ENCODE measurements at regions not wholly inside any gene's neighbourhood (a gene's known extent, or its start where the extent isn't known, plus 50 kb on each side); places are given as distances from the start of the nearest gene placed in this dataset.

DNA sequence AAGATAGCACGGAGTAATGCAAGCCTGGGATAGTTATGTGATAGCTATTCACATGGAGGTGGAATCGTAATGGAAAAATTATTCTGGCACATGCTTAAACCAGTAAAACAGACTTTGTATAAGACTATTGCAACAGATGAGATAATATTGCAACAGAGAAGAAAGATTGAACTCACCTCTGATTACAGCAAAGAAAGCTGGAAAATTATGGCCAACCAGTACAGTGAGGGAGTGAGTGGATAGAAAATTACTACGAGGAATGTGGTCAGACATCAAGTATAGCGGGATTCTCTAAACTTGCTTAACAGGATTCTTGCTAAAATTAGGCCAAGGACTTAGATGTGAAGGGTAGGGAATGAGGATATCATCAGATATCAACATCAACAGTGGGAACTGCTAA is 397.6 kb upstream of the KLHL1 start:
- H2AFZ ChIP-seq (ENCODE audit: low read length), result no peak overlapping the region
- intact Hi-C loops (cut with micrococcal nuclease), result no loop called here

DNA sequence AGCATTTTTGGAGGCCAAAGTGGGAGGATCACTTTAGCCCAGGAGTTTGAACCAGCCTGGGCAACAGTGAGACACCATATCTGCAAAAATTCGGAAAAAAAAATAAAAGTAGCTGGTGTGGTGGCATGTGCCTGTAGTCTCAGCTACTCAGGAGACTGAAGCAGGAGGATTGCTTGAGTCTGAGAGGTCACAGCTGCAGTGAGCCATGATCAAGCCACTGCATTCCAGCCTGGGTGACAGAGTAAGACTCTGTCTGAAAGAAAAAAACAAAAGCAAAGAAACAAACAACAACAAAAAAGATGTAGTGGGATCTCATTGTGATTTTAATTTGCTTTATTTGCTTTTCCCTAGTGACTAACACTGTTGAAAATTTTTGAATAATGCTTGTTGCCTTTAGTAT is 394.7 kb upstream of the KLHL1 start:
- Histone ChIP-seq H3F3A (ENCODE audit: low read length, unreplicated experiment) (no peaks in the 10 kb centered on the region), H3K4me2 (ENCODE audit: low read length) (no peak overlapping the region), H3K79me2 (ENCODE audit: low read length) (no peaks in the 10 kb centered on the region), H3K27me3 (ENCODE audit: low read length) (no peaks in the 10 kb centered on the region), H3K36me3 (ENCODE audit: low read depth, low read length) (no peaks in the 10 kb centered on the region), H3K9me3 (ENCODE audit: low read length) (no peaks in the 10 kb centered on the region), H3K4me1 (ENCODE audit: insufficient read depth, low read length) (no peaks in the 10 kb centered on the region), H3K4me3 (ENCODE audit: low read length) (no peak overlapping the region), H3K9ac (ENCODE audit: low read length) (no peak overlapping the region), H4K20me1 (ENCODE audit: low read length) (no peaks in the 10 kb centered on the region), H3K9me2 (replicated peaks; ENCODE audit: low read length) (no peaks in the 10 kb centered on the region), H3K27ac (ENCODE audit: low read length) (no peak overlapping the region), H2AFZ (ENCODE audit: low read length) (no peak overlapping the region)
- intact Hi-C loops (cut with micrococcal nuclease), result no loop called here
- ChIA-PET POLR2A (ENCODE audit: unreplicated experiment) (no interaction called here), CTCF (no interaction called here)
- TF ChIP-seq EZH2phosphoT487 (IDR thresholded peaks at IDR 0.05; ENCODE audit: borderline replicate concordance, low read length), result no peak
- TF ChIP-seq, protein P1, sequence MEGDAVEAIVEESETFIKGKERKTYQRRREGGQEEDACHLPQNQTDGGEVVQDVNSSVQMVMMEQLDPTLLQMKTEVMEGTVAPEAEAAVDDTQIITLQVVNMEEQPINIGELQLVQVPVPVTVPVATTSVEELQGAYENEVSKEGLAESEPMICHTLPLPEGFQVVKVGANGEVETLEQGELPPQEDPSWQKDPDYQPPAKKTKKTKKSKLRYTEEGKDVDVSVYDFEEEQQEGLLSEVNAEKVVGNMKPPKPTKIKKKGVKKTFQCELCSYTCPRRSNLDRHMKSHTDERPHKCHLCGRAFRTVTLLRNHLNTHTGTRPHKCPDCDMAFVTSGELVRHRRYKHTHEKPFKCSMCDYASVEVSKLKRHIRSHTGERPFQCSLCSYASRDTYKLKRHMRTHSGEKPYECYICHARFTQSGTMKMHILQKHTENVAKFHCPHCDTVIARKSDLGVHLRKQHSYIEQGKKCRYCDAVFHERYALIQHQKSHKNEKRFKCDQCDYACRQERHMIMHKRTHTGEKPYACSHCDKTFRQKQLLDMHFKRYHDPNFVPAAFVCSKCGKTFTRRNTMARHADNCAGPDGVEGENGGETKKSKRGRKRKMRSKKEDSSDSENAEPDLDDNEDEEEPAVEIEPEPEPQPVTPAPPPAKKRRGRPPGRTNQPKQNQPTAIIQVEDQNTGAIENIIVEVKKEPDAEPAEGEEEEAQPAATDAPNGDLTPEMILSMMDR (conservative IDR thresholded peaks at IDR 0.05; ENCODE audit: low read depth, low read length), result no peak
- TF ChIP-seq EZH2 (IDR thresholded peaks at IDR 0.05; ENCODE audit: low read length, unreplicated experiment), result no peak
- ATAC-seq (no peak), DNase-seq (no peak)
- no TSS peak for BruUV-seq (replicated peaks)

More for the DNA sequence above, 397.6 kb upstream of the KLHL1 start:
- H3K79me2 ChIP-seq (ENCODE audit: low read length), result no peaks in the 10 kb centered on the region
- POLR2A ChIA-PET (ENCODE audit: unreplicated experiment), result no interaction called here
- no peaks in the 10 kb centered on the region for H3K27me3 ChIP-seq (ENCODE audit: low read length)
- H3K36me3 ChIP-seq (ENCODE audit: low read depth, low read length), result no peaks in the 10 kb centered on the region
- DNase-seq (no peak), ATAC-seq (no peak)
- no peak overlapping the region for H3K9ac ChIP-seq (ENCODE audit: low read length)
- no peaks in the 10 kb centered on the region for H3K4me1 ChIP-seq (ENCODE audit: insufficient read depth, low read length)
- H3K9me2 ChIP-seq (replicated peaks; ENCODE audit: low read length), result no peaks in the 10 kb centered on the region
- CTCF ChIA-PET, result no interaction called here
- no peak overlapping the region for H3K4me3 ChIP-seq (ENCODE audit: low read length)
- H3K4me2 ChIP-seq (ENCODE audit: low read length), result no peak overlapping the region
- no peaks in the 10 kb centered on the region for H3F3A ChIP-seq (ENCODE audit: low read length, unreplicated experiment)
- no peaks in the 10 kb centered on the region for H3K9me3 ChIP-seq (ENCODE audit: low read length)
- H3K27ac ChIP-seq (ENCODE audit: low read length), result no peak overlapping the region
- no TSS peak for BruUV-seq (replicated peaks)
- no peaks in the 10 kb centered on the region for H4K20me1 ChIP-seq (ENCODE audit: low read length)
- TF ChIP-seq, protein P1 (conservative IDR thresholded peaks at IDR 0.05; ENCODE audit: low read depth, low read length), result no peak
- TF ChIP-seq EZH2 (IDR thresholded peaks at IDR 0.05; ENCODE audit: low read length, unreplicated experiment) (no peak), EZH2phosphoT487 (IDR thresholded peaks at IDR 0.05; ENCODE audit: borderline replicate concordance, low read length) (no peak)

DNA sequence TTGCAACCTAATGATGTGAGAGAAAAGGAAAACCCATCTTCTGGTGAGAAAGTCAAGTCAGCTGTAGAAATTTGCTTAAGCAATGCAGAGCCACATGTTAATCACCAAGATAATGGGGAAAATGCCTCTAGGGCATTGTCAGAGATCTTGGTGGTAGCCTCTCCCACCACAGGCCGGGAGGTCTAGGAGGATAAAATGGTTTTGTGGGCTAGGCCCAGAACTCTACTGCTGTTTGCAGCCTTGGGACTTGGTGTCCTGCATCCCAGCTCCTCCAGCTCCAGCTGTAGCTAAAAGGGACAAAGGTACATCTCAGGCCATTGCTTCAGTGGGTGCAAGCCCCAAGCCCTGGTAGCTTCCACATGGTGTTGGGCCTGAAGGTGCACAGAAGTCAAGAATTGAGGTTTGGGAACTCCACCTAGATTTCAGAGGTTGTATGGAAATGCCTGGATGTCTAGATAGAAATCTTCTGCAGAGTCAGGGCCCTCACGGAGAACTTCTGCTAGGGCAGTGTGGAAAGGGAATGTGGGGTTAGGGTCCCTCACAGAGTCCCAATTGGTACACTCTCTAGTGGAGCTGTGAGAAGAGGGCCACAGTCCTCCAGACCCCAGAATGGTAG is 382.2 kb upstream of the KLHL1 start:
- ChIA-PET CTCF (no interaction called here), POLR2A (ENCODE audit: unreplicated experiment) (no interaction called here)
- no peak overlapping the region for H3K9ac ChIP-seq (ENCODE audit: low read length)
- DNase-seq (no peak), ATAC-seq (no peak)
- H3K79me2 ChIP-seq (ENCODE audit: low read length), result no peaks in the 10 kb centered on the region
- H3K9me2 ChIP-seq (replicated peaks; ENCODE audit: low read length), result no peaks in the 10 kb centered on the region
- H3K36me3 ChIP-seq (ENCODE audit: low read depth, low read length), result no peaks in the 10 kb centered on the region
- TF ChIP-seq EZH2 (IDR thresholded peaks at IDR 0.05; ENCODE audit: low read length, unreplicated experiment) (no peak), EZH2phosphoT487 (IDR thresholded peaks at IDR 0.05; ENCODE audit: borderline replicate concordance, low read length) (no peak)
- TF ChIP-seq, protein P1 (conservative IDR thresholded peaks at IDR 0.05; ENCODE audit: low read depth, low read length), result no peak
- no TSS peak for BruUV-seq (replicated peaks)
- intact Hi-C loops (cut with micrococcal nuclease), result no loop called here
- no peak overlapping the region for H3K4me2 ChIP-seq (ENCODE audit: low read length)
- H3K9me3 ChIP-seq (ENCODE audit: low read length), result no peaks in the 10 kb centered on the region
- no peaks in the 10 kb centered on the region for H3F3A ChIP-seq (ENCODE audit: low read length, unreplicated experiment)
- no peaks in the 10 kb centered on the region for H3K4me1 ChIP-seq (ENCODE audit: insufficient read depth, low read length)
- no peak overlapping the region for H3K4me3 ChIP-seq (ENCODE audit: low read length)
- H3K27me3 ChIP-seq (ENCODE audit: low read length), result no peaks in the 10 kb centered on the region
- no peak overlapping the region for H3K27ac ChIP-seq (ENCODE audit: low read length)
- H2AFZ ChIP-seq (ENCODE audit: low read length), result no peak overlapping the region
- no peaks in the 10 kb centered on the region for H4K20me1 ChIP-seq (ENCODE audit: low read length)
